ENCODE measurements at regions not wholly inside any gene's neighbourhood (a gene's known extent, or its start where the extent isn't known, plus 50 kb on each side); places are given as distances from the start of the nearest gene placed in this dataset.

DNA sequence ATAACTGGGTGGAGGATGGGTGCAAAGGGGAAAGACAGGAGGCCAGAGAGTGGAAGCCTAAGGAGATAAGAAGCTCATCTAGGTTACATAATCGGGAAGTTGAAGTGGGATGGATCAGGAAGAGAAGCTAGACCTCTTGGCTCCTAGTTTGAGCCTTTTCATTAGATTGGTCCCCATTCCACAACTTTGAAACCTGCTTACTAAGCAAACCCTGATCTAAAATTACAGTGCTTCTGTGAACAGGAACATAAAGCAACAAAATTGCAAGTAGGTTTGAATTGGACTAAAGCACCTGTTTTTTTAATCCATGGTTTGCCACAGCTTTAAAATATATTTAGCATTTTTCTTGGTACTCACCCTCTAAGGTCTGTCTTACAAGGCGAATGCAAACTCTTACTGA, 80.4 kb upstream of the EED start:
- TF ChIP-seq EZH2phosphoT487 (IDR thresholded peaks at IDR 0.05; ENCODE audit: insufficient read depth, low read depth) (no peak), EZH2 (IDR thresholded peaks at IDR 0.05; ENCODE audit: insufficient read depth, poor library complexity, severe bottlenecking) (no peak)
